ENCODE measurements at regions not wholly inside any gene's neighbourhood (a gene's known extent, or its start where the extent isn't known, plus 50 kb on each side); places are given as distances from the start of the nearest gene placed in this dataset.

- TF ChIP-seq USF1 (IDR thresholded peaks at IDR 0.05) (no peak), EP300 (IDR thresholded peaks at IDR 0.05; ENCODE audit: borderline replicate concordance) (no peak), TAF1 (IDR thresholded peaks at IDR 0.05; ENCODE audit: low read depth) (no peak), ZBTB7A (IDR thresholded peaks at IDR 0.05; ENCODE audit: low read depth) (no peak)
Observed at GRCh38 chr20:48115502-48115901, 330.2 kb upstream of the SULF2 start.

- TF ChIP-seq USF1 (IDR thresholded peaks at IDR 0.05) (no peak), TEAD4 (IDR thresholded peaks at IDR 0.05) (no peak), NFIC (IDR thresholded peaks at IDR 0.05) (no peak), REST (IDR thresholded peaks at IDR 0.05; ENCODE audit: low read depth) (no peak), ZBTB7A (IDR thresholded peaks at IDR 0.05; ENCODE audit: low read depth) (no peak)
- TF ChIP-seq, protein P1, sequence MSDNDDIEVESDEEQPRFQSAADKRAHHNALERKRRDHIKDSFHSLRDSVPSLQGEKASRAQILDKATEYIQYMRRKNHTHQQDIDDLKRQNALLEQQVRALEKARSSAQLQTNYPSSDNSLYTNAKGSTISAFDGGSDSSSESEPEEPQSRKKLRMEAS (IDR thresholded peaks at IDR 0.05): no peak
Observed at GRCh38 chr20:48107560-48107959, 322.3 kb upstream of the SULF2 start.

- TF ChIP-seq, protein P1 (IDR thresholded peaks at IDR 0.05): no peak
- TF ChIP-seq CREB1 (IDR thresholded peaks at IDR 0.05; ENCODE audit: low read depth) (no peak), TCF12 (IDR thresholded peaks at IDR 0.05; ENCODE audit: low read depth) (no peak), RAD21 (IDR thresholded peaks at IDR 0.05; ENCODE audit: low read depth) (no peak), REST (IDR thresholded peaks at IDR 0.05; ENCODE audit: low read depth) (no peak), EP300 (IDR thresholded peaks at IDR 0.05; ENCODE audit: borderline replicate concordance) (no peak), TAF1 (IDR thresholded peaks at IDR 0.05; ENCODE audit: low read depth) (no peak), YY1 (IDR thresholded peaks at IDR 0.05; ENCODE audit: low read depth) (no peak), ZBTB7A (IDR thresholded peaks at IDR 0.05; ENCODE audit: low read depth) (no peak), CEBPB (IDR thresholded peaks at IDR 0.05) (no peak), USF1 (IDR thresholded peaks at IDR 0.05) (no peak), EGR1 (IDR thresholded peaks at IDR 0.05) (no peak), TEAD4 (IDR thresholded peaks at IDR 0.05) (no peak), FOXM1 (IDR thresholded peaks at IDR 0.05; ENCODE audit: borderline replicate concordance, low read depth) (no peak), NFIC (IDR thresholded peaks at IDR 0.05) (no peak)
Observed at GRCh38 chr20:48106428-48106827, 321.1 kb upstream of the SULF2 start.

DNA sequence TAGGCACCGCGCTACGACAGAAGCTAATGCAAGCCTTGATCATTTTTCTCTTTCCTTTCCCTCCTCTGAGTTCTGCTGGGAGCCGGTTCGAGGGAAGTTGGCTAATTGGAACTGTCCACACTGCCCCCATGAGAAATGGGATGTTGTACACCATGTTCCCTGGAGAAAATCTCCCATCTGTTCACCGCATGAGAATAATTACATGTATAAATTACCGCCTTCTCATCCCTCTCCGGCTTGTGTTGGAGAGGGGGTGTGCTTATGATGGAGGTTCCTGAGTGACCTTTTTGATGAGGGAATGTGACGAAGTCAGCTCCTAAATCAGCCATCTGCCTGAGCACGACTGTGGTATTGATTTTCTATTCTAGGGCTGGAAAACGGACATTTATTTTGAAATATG, 320.2 kb upstream of the SULF2 start:
- TF ChIP-seq CEBPB (IDR thresholded peaks at IDR 0.05) (no peak), USF1 (IDR thresholded peaks at IDR 0.05) (no peak), TAF1 (IDR thresholded peaks at IDR 0.05; ENCODE audit: low read depth) (no peak), CREB1 (IDR thresholded peaks at IDR 0.05; ENCODE audit: low read depth) (no peak), REST (IDR thresholded peaks at IDR 0.05; ENCODE audit: low read depth) (no peak), TEAD4 (IDR thresholded peaks at IDR 0.05) (no peak), EP300 (IDR thresholded peaks at IDR 0.05; ENCODE audit: borderline replicate concordance) (no peak), TCF12 (IDR thresholded peaks at IDR 0.05; ENCODE audit: low read depth) (no peak), RAD21 (IDR thresholded peaks at IDR 0.05; ENCODE audit: low read depth) (no peak), NFIC (IDR thresholded peaks at IDR 0.05) (no peak)

Measured in Ishikawa (cell line).